ENCODE measurements at regions not wholly inside any gene's neighbourhood (a gene's known extent, or its start where the extent isn't known, plus 50 kb on each side); places are given as distances from the start of the nearest gene placed in this dataset.

DNA sequence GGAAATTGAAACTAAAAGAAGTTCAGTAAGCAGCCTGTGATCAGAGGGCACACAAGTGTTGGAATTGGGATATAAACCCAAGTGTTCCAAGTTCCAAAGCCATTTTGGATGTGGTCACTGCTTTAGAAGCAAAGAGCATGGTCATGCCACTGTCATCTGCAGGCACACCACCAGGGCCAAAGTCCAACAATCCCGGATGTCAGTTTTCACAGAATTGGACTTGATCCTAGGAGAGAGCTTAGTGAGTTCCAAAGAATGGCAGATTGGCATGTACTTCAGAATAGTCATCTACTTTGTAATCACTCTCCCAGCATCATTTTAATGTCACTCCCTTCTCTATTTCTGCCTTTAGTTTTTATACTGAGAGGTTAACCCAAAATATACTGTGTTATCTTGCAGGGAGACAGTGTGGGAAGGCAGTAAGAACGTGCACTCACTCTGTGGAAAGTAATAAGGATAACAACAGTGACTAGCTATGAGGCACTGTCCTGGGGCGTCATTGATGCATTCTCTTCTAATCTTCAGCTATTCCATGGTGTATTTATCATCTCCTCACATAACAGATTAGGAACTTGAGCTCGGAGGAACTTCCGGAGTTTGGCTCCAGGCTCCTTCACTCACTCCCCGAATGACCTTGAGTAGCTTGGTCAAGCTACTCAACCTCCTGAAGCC, 388.0 kb downstream of the ACTL7B start:
- H3K36me3 ChIP-seq = no peaks in the 10 kb centered on the region
- 61% methylated on average over 6 of the region's 6 CpGs for WGBS
- intact Hi-C loops (cut with DNase I) = no loop called here
- H3K4me1 ChIP-seq = peaks cover under 1 to 19% (median 16%) of the 10 kb centered on the region in 4 donors
- DNase-seq (ENCODE audit: extremely low spot score) = no peak
- H3K27ac ChIP-seq (replicated peaks in 1 of 4) = no peak overlapping the region
- no peak overlapping the region for H3K4me3 ChIP-seq
- TF ChIP-seq POLR2AphosphoS5 (IDR thresholded peaks at IDR 0.05) (no peak), EP300 (IDR thresholded peaks at IDR 0.05) (no peak), POLR2A (IDR thresholded peaks at IDR 0.05; ENCODE audit: low read depth) (no peak)
- TF ChIP-seq, protein P1, sequence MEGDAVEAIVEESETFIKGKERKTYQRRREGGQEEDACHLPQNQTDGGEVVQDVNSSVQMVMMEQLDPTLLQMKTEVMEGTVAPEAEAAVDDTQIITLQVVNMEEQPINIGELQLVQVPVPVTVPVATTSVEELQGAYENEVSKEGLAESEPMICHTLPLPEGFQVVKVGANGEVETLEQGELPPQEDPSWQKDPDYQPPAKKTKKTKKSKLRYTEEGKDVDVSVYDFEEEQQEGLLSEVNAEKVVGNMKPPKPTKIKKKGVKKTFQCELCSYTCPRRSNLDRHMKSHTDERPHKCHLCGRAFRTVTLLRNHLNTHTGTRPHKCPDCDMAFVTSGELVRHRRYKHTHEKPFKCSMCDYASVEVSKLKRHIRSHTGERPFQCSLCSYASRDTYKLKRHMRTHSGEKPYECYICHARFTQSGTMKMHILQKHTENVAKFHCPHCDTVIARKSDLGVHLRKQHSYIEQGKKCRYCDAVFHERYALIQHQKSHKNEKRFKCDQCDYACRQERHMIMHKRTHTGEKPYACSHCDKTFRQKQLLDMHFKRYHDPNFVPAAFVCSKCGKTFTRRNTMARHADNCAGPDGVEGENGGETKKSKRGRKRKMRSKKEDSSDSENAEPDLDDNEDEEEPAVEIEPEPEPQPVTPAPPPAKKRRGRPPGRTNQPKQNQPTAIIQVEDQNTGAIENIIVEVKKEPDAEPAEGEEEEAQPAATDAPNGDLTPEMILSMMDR (IDR thresholded peaks at IDR 0.05) = no peak
- H3K27me3 ChIP-seq = no peaks in the 10 kb centered on the region
- no peaks in the 10 kb centered on the region for H3K9me3 ChIP-seq

DNA sequence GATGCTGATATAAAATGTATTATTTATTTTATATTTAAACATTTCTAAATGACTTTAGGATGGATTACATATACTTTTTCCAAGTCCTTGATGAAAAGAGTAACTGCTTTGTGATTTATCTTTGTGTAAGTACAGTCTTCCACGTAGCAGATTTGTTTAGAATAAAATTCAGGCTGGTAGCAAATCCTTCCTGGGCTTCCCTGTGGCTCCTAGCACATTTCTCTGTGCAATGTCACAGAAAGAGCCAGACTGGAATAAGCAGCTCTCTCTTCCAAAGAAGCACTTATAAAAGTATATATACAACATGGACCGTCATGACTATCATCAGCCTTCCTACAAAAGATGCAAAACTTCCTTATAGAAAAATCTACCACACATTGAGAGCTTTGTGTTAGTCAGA, 388.6 kb downstream of the ACTL7B start:
- H3K36me3 ChIP-seq = no peaks in the 10 kb centered on the region
- WGBS = 42% methylated on average over 2 of the region's 2 CpGs
- no peak overlapping the region for H3K27ac ChIP-seq (replicated peaks in 1 of 4)
- H3K27me3 ChIP-seq = no peaks in the 10 kb centered on the region
- H3K4me1 ChIP-seq = peaks cover 0 to 18% (median 16%) of the 10 kb centered on the region in 4 donors
- no peak for DNase-seq (ENCODE audit: extremely low spot score)
- no peak overlapping the region for H3K4me3 ChIP-seq
- no peaks in the 10 kb centered on the region for H3K9me3 ChIP-seq
- intact Hi-C loops (cut with DNase I) = no loop called here
- no peak for TF ChIP-seq EP300 (IDR thresholded peaks at IDR 0.05)
- no peak for TF ChIP-seq POLR2AphosphoS5 (IDR thresholded peaks at IDR 0.05)
- TF ChIP-seq, protein P1 (IDR thresholded peaks at IDR 0.05) = no peak
- no peak for TF ChIP-seq POLR2A (IDR thresholded peaks at IDR 0.05; ENCODE audit: low read depth)

DNA sequence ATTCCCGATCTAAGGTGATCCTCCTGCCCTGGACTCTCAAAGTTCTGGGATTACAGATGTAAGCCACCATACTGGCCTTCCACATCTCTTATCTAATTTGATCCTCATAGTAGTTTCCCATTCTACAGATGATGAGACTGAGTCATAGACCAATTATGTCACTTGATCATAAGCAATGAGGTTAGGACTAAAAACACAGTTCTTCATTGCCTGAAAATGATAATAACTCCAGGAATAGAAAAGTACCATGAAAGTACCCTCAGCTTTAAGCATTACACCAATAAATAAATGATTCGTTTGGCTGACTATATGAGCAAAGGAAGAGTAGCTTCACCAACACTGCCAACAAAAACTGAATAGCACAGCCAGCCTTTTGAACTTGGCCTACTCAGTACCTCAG, 389.5 kb downstream of the ACTL7B start:
- no peaks in the 10 kb centered on the region for H3K36me3 ChIP-seq
- 77% methylated on average over 2 of the region's 2 CpGs for WGBS
- intact Hi-C loops (cut with DNase I) = no loop called here
- no peak for DNase-seq (ENCODE audit: extremely low spot score)
- H3K27ac ChIP-seq (replicated peaks in 1 of 4) = no peak overlapping the region
- no peak overlapping the region for H3K4me3 ChIP-seq
- H3K4me1 ChIP-seq = peaks cover 0 to 18% (median 16%) of the 10 kb centered on the region in 4 donors
- H3K27me3 ChIP-seq = no peaks in the 10 kb centered on the region
- no peak for TF ChIP-seq EP300 (IDR thresholded peaks at IDR 0.05)
- TF ChIP-seq POLR2A (IDR thresholded peaks at IDR 0.05; ENCODE audit: low read depth) = no peak
- TF ChIP-seq, protein P1 (IDR thresholded peaks at IDR 0.05) = no peak
- no peak for TF ChIP-seq POLR2AphosphoS5 (IDR thresholded peaks at IDR 0.05)
- no peaks in the 10 kb centered on the region for H3K9me3 ChIP-seq

DNA sequence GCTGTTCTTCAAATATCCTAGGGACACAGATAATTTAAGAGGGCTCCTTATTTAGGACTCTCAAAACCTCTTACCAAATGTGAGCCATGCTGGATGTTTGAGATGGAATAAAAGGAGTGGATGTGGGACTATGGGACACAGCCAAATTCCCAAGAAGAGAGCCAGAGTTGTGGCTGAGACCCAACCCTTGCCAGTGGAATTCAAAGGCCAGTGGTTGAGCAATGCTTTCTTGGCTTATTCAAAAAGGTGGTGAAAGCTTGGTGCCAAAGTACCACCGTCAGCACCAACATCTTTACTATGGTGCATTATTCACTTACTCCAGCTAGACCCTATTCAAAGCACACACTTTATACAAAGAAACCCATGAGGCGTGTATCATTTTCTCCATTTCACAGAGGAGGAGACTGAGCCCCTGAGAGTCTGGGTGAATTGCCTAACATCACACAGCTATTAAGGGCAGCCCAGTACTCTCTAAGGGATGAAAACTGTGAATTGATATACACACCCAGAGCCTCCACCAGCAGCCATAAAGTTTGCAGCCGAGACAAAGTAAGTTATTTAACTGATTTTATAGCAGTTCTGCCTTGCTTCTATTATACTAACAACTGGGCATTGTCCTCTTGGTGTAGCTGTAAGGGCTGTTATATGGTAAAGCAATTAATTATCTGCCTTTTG, 391.7 kb downstream of the ACTL7B start:
- H3K9me3 ChIP-seq = no peaks in the 10 kb centered on the region
- TF ChIP-seq POLR2AphosphoS5 (IDR thresholded peaks at IDR 0.05) (no peak), EP300 (IDR thresholded peaks at IDR 0.05) (no peak), POLR2A (IDR thresholded peaks at IDR 0.05; ENCODE audit: low read depth) (no peak)
- TF ChIP-seq, protein P1 (IDR thresholded peaks at IDR 0.05) = no peak
- peaks cover 0 to 18% (median 16%) of the 10 kb centered on the region in 4 donors for H3K4me1 ChIP-seq
- intact Hi-C loops (cut with DNase I) = no loop called here
- no peak for DNase-seq (ENCODE audit: extremely low spot score)
- 79% methylated on average over 3 of the region's 3 CpGs for WGBS
- no peaks in the 10 kb centered on the region for H3K36me3 ChIP-seq
- H3K27me3 ChIP-seq = no peaks in the 10 kb centered on the region
- no peak overlapping the region for H3K27ac ChIP-seq (replicated peaks in 1 of 4)
- no peak overlapping the region for H3K4me3 ChIP-seq
